HG02885 (cell line): ENCODE measurements at regions not wholly inside any gene's neighbourhood (a gene's known extent, or its start where the extent isn't known, plus 50 kb on each side); places are given as distances from the start of the nearest gene placed in this dataset.
"Not testable (repeated sequence)": the region's sequence is repeated elsewhere in the genome, so short reads cannot be mapped to it uniquely, and the experiment has no call there.

Experiments used
- ATAC-seq: cut with Tn5 transposase; IDR thresholded peaks from one replicate; pipeline ENCODE4 v1.9.1; 2021; ENCODE audit warnings: mild to moderate bottlenecking; ENCODE audit not compliant: unreplicated experiment, poor library complexity

- ATAC-seq: not testable (repeated sequence)
Observed at GRCh38 chr14:105620865-105621471, 94.6 kb downstream of the TMEM121 start.

- ATAC-seq: not testable (repeated sequence)
Observed at GRCh38 chr14:105621479-105622328, 95.3 kb downstream of the TMEM121 start.

- no peak for ATAC-seq
Observed at GRCh38 chr14:105622329-105622955, 96.1 kb downstream of the TMEM121 start.

GRCh38 chr14:105623178-105623577 lies 96.8 kb downstream of the TMEM121 start:
- ATAC-seq: not testable (repeated sequence)

- ATAC-seq: not testable (repeated sequence)
Observed at GRCh38 chr14:105624346-105624745, 98.0 kb downstream of the TMEM121 start.

GRCh38 chr14:105624749-105625434 lies 98.5 kb downstream of the TMEM121 start:
- ATAC-seq: not testable (repeated sequence)

- not testable (repeated sequence) for ATAC-seq
Observed at GRCh38 chr14:105625448-105625847, 99.1 kb downstream of the TMEM121 start.

GRCh38 chr14:105626111-105626510 lies 99.7 kb downstream of the TMEM121 start:
- not testable (repeated sequence) for ATAC-seq

GRCh38 chr14:105626651-105627050 lies 100.3 kb downstream of the TMEM121 start:
- ATAC-seq: not testable (repeated sequence)

- not testable (repeated sequence) for ATAC-seq
Observed at GRCh38 chr14:105627287-105627686, 100.9 kb downstream of the TMEM121 start.

- ATAC-seq: no peak
Observed at GRCh38 chr14:105627701-105628100, 101.3 kb downstream of the TMEM121 start.

GRCh38 chr14:105628126-105628525 lies 101.7 kb downstream of the TMEM121 start:
- ATAC-seq: not testable (repeated sequence)

GRCh38 chr14:105628531-105629067 lies 102.2 kb downstream of the TMEM121 start:
- ATAC-seq: not testable (repeated sequence)

GRCh38 chr14:105629091-105629885 lies 102.9 kb downstream of the TMEM121 start:
- not testable (repeated sequence) for ATAC-seq

- no peak for ATAC-seq
Observed at GRCh38 chr14:105629886-105630215, 103.5 kb downstream of the TMEM121 start.

- not testable (repeated sequence) for ATAC-seq
Observed at GRCh38 chr14:105630293-105630934, 104.0 kb downstream of the TMEM121 start.

- not testable (repeated sequence) for ATAC-seq
Observed at GRCh38 chr14:105630935-105631779, 104.8 kb downstream of the TMEM121 start.

GRCh38 chr14:105632010-105632409 lies 105.6 kb downstream of the TMEM121 start:
- no peak for ATAC-seq
